ENCODE measurements at regions not wholly inside any gene's neighbourhood (a gene's known extent, or its start where the extent isn't known, plus 50 kb on each side); places are given as distances from the start of the nearest gene placed in this dataset.
"Not testable (repeated sequence)": the region's sequence is repeated elsewhere in the genome, so short reads cannot be mapped to it uniquely, and the experiment has no call there.

DNA sequence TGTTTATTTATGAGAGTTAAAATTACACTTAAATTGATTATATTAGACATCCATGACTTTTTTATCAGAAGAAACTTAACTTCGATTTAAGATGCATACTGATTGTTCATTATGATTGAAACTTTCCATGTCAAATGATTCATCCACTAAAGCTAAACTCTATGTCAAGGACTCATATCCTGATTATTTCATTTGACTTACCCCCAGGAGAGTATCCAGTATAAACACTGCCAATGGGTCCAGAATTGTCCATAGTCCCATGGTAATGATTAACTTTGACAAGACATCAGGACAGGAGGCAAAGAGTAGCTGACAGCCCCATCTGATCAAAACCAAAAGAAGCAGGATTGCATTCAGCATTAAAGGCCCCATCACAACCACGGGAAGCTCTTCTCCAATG, 709.9 kb downstream of the TFAP2A start:
- DNase-seq (ENCODE audit: low read depth) = no peak

DNA sequence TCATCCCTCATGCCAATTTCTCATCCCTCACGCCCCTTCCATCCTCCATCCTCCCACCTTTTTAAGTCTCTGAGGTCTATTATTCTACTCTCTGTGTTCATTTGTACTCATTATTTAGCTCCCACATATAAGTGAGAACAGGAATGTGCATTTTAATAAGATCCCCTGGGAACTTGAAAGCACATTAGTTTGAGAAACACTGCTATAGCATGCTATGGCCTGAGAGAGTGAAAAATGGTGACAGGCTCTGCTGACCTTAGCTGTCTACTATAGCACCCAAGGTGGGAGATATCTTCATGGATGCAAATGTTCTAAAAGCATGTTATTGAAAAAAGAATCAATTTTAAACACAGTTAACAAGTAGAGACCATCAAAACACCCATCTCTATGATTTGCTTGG, 712.0 kb downstream of the TFAP2A start:
- no peak for DNase-seq (ENCODE audit: low read depth)

DNA sequence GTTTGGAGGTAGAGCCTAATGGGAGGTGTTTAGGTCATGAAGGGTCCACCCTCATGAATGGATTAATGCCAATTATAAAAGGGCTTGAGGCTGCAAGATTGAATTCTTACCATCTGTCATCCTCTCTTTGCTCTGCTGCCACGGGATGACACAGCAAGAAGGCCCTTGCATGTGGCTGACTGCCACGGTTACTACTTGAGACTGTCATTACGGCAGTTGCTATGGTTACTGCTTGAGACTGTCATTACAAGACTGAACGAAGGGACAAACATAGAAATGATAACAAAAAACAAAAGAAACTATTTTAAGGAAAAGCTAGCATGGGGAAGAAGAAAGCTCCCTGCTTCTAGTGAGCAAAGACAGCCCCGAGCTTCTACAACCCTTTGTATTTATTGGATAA, 715.0 kb downstream of the TFAP2A start:
- DNase-seq (ENCODE audit: low read depth) = no peak

- DNase-seq (ENCODE audit: low read depth) = no peak
Measured at GRCh38 chr6:9697263-9697931, 717.5 kb downstream of the TFAP2A start.

DNA sequence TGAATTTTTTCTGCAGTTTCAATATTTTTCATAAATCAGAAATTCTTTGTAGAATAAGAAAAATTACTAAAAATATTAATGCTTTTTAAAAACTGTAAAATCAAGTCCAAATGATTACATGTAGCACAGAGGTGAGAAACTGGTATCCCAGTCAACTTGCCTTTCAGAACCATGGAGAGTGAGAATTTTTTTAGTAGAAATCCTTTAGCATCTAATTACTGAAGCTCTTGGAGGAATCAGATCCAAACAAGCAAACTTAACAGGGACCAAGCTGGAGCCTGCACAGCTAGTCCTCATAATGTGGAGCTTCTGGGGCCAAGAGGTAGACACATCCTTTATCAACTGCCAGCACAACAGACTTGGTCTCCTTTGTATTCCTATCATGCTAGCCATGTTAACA, 724.5 kb downstream of the TFAP2A start:
- no peak for DNase-seq (ENCODE audit: low read depth)

GRCh38 chr6:9680727-9681126, 734.1 kb downstream of the TFAP2A start:
- not testable (repeated sequence) for DNase-seq (ENCODE audit: low read depth)

GRCh38 chr6:9675122-9675521, 739.8 kb downstream of the TFAP2A start:
- DNase-seq (ENCODE audit: low read depth) = no peak

GRCh38 chr6:9659848-9660247, 755.0 kb downstream of the TFAP2A start:
- no peak for DNase-seq (ENCODE audit: low read depth)

- DNase-seq (ENCODE audit: low read depth) = no peak
Measured at GRCh38 chr6:9657994-9658393, 756.9 kb downstream of the TFAP2A start.

- DNase-seq (ENCODE audit: low read depth) = no peak
Measured at GRCh38 chr6:9647599-9647998, 767.3 kb downstream of the TFAP2A start.

DNA sequence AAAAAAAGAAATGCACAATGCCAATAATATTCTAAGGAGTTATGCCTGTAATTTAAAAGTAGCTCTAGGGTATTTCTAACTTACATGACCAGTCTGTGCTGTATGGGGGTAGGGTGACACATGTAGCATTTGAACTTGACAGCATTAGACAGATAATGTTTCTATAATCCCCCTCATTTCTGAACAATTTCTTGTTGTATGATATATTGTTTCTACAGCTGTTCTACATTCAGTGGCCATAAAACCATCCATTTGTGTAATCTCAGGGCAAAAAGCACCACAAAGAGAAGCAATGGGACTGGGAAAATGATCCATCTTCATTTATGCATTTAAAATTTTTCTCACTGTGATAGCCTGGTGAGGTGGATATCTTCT, 767.8 kb downstream of the TFAP2A start:
- DNase-seq (ENCODE audit: low read depth) = no peak

GRCh38 chr6:9646342-9647070, 768.4 kb downstream of the TFAP2A start:
- peak; percentile 11 for DNase-seq (ENCODE audit: low read depth)

DNA sequence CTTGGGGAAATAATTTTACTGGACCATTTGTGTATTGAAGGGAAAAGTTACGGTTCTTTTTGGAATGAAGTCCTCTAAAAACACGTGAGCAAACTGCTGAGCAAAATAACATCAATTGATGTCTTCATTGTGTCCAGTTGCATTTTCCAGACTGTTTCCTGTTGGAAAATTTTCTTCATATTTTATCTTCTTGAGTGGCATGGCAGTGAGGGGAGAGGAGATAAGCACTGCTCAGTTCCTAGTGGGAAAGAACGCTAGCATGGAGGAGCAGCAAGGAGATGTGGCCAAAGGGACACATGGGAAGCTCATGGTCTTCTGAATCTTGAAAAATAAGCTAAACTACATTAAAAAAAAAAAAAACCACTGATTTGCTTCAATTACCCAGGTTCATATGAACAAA, 776.0 kb downstream of the TFAP2A start:
- DNase-seq (ENCODE audit: low read depth) = no peak

DNA sequence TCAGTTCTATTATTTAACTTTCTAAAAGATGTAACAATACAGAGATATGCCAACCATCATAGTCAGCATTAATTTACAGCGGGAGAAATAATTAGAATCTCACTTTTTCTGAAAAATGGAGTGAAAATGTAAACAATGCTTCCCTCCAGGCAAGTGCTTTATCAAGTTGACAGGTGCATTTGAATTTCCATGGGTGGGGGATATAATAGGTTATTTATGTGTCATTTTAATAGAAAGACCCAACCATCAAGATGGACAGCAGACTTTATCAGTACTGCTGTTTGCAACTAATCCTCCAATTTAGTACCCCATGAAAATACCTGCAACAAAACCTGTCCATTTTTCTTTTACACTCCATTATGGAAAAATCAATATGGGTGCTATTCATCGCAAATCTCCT, 780.1 kb downstream of the TFAP2A start:
- DNase-seq (ENCODE audit: low read depth) = no peak

- DNase-seq (ENCODE audit: low read depth) = no peak
Measured at GRCh38 chr6:9632026-9632425, 782.8 kb downstream of the TFAP2A start.

DNA sequence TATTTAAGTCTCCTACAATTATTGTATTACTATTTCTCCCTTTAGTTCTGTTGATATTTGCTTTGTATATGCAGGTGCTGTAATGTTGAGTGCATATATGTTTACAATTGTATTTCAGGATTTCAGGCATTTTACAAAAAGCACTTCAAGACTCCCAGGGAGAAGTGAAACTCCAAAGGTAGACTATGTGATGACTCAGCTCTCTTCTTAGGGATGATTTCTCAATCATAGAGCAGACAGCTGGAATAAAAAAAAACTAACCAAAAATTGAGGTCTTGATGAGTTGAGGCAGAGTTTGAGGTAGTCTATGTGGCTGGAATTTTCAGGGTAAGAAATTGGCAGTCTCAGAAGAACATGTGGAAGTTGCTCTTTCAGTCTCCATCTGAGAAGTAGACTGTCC, 786.1 kb downstream of the TFAP2A start:
- no peak for DNase-seq (ENCODE audit: low read depth)

GRCh38 chr6:9627916-9628315, 787.0 kb downstream of the TFAP2A start:
- DNase-seq (ENCODE audit: low read depth) = no peak

- DNase-seq (ENCODE audit: low read depth) = peak; percentile 4
Measured at GRCh38 chr6:9623985-9624384, 790.9 kb downstream of the TFAP2A start.

DNA sequence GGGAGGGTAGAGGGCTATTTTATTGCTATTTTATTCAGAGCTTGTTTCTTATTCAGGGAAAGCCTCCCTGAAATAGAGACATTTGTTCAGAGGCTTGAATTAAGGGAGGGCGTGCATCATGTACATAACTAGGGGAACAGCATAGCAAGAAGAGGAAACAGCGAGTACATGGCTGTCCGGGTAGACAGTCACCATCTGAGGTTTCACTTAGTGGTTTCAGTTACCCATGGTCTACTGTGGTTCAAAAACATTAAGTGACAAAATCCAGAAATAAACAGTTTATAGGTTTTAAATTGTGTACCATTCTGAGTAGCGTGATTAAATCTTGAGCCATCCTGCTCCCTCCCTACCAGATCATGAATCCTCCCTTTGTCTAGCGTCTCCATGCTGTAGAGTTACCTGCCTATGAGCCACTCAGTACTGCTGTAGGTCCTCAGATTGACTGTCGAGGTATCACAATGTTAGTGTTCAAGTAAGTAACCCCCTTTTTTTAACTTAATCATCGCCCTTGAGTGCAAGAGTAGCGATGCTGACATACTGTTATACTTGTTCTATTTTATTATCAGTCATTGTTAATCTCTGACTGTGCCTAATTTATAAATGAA, 791.5 kb downstream of the TFAP2A start:
- DNase-seq (ENCODE audit: low read depth) = no peak

DNA sequence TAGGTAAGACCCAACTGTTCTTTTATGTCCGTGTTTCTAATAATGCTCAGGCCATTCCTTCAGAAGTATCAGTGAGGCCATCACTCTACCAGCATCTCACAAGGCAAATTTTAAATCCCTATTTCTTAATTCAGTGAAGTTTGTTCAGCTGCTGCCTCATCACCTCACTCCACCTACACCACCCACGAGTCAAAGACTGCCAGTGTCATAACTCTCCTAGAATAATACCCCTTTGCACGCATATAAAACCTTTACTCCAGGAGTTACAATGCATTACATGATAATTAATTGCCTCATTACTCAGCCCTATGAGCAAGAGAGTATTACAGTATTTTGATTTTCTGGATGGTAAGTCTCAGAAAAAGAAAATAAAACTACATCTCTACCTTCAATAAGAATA, 793.6 kb downstream of the TFAP2A start:
- DNase-seq (ENCODE audit: low read depth) = no peak

DNA sequence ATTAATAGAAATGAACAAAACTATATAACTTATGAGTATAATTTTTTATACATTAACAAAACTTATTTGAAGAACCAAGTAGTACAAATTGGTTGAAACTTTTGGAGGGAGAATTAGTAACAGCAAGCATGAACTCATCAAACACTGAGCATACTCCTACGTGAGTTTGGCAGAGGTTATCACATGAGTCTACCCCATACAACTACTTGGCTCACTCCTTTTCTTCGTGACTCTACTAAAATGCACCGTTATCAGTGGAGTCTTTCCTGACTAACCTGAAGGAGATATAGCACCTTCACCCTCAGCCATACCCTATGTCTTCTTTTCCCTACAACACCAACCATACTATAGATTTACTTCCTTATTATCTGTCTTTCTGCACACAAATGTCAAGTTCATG, 794.2 kb downstream of the TFAP2A start:
- no peak for DNase-seq (ENCODE audit: low read depth)

DNA sequence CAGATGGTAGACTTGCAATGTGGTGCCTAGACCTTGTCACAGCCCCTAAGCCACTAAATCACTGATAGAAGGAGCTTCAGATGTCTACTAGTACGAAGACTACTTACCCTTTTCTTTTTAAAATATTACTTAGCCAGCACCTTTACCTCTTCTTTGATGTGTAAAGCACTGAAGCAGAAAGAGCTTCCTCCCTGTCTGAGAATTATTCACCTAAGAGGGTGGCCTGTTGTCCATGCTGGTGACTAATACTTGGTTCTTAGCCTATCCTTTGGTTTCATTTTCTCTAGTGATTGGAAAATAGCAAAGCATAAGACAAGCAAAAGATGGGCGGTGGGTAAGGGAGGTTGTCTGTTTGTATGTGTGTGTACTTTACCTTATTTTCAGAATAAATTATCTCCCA, 794.6 kb downstream of the TFAP2A start:
- DNase-seq (ENCODE audit: low read depth) = no peak

- no peak for DNase-seq (ENCODE audit: low read depth)
Measured at GRCh38 chr6:9614778-9615177, 800.1 kb downstream of the TFAP2A start.

GRCh38 chr6:9612489-9612888, 802.4 kb downstream of the TFAP2A start:
- DNase-seq (ENCODE audit: low read depth) = no peak
